ENCODE measurements at regions not wholly inside any gene's neighbourhood (a gene's known extent, or its start where the extent isn't known, plus 50 kb on each side); places are given as distances from the start of the nearest gene placed in this dataset.

GRCh38 chr19:30669329-30670010 is 297.3 kb downstream of the ZNF536 start:
- H2AFZ ChIP-seq (ENCODE audit: low read length): no peak overlapping the region
- no peaks in the 10 kb centered on the region for H3K79me2 ChIP-seq (ENCODE audit: insufficient read depth, low read length)
- no peaks in the 10 kb centered on the region for H3K27me3 ChIP-seq (ENCODE audit: insufficient read depth, low read length)
- no peaks in the 10 kb centered on the region for H4K20me1 ChIP-seq (ENCODE audit: insufficient read depth, low read length)
- no peak overlapping the region for H3K4me2 ChIP-seq (ENCODE audit: insufficient read depth, low read length)
- no peak overlapping the region for H3K4me3 ChIP-seq (ENCODE audit: insufficient read depth, low read length)
- H3K27ac ChIP-seq (ENCODE audit: low read depth, low read length): no peak overlapping the region
- no peaks in the 10 kb centered on the region for H3K9me3 ChIP-seq (ENCODE audit: low read depth, low read length)
- H3K4me1 ChIP-seq (ENCODE audit: insufficient read depth, low read length): no peaks in the 10 kb centered on the region
- peak; percentile 78 for TF ChIP-seq CTCF (IDR thresholded peaks at IDR 0.05; ENCODE audit: extremely low read depth, low read depth, low read length)
- no peaks in the 10 kb centered on the region for H3K36me3 ChIP-seq (ENCODE audit: insufficient read depth, low read length)
- DNase-seq (ENCODE audit: insufficient read length, low spot score, missing footprints): peak; percentile 89

GRCh38 chr19:30668521-30669155 is 296.5 kb downstream of the ZNF536 start:
- no peaks in the 10 kb centered on the region for H3K79me2 ChIP-seq (ENCODE audit: insufficient read depth, low read length)
- H3K4me2 ChIP-seq (ENCODE audit: insufficient read depth, low read length): no peak overlapping the region
- H3K27me3 ChIP-seq (ENCODE audit: insufficient read depth, low read length): no peaks in the 10 kb centered on the region
- H4K20me1 ChIP-seq (ENCODE audit: insufficient read depth, low read length): no peaks in the 10 kb centered on the region
- no peaks in the 10 kb centered on the region for H3K9me3 ChIP-seq (ENCODE audit: low read depth, low read length)
- no peaks in the 10 kb centered on the region for H3K36me3 ChIP-seq (ENCODE audit: insufficient read depth, low read length)
- no peak overlapping the region for H2AFZ ChIP-seq (ENCODE audit: low read length)
- no peak for TF ChIP-seq CTCF (IDR thresholded peaks at IDR 0.05; ENCODE audit: extremely low read depth, low read depth, low read length)
- no peak overlapping the region for H3K27ac ChIP-seq (ENCODE audit: low read depth, low read length)
- H3K4me3 ChIP-seq (ENCODE audit: insufficient read depth, low read length): no peak overlapping the region
- DNase-seq (ENCODE audit: insufficient read length, low spot score, missing footprints): no peak
- H3K4me1 ChIP-seq (ENCODE audit: insufficient read depth, low read length): no peaks in the 10 kb centered on the region

- Histone ChIP-seq H3K4me1 (ENCODE audit: insufficient read depth, low read length) (no peaks in the 10 kb centered on the region), H4K20me1 (ENCODE audit: insufficient read depth, low read length) (no peaks in the 10 kb centered on the region), H3K27ac (ENCODE audit: low read depth, low read length) (no peak overlapping the region), H3K9me3 (ENCODE audit: low read depth, low read length) (no peaks in the 10 kb centered on the region), H3K4me3 (ENCODE audit: insufficient read depth, low read length) (no peak overlapping the region), H2AFZ (ENCODE audit: low read length) (no peak overlapping the region), H3K36me3 (ENCODE audit: insufficient read depth, low read length) (no peaks in the 10 kb centered on the region), H3K27me3 (ENCODE audit: insufficient read depth, low read length) (peaks cover 5% of the 10 kb centered on the region), H3K79me2 (ENCODE audit: insufficient read depth, low read length) (no peaks in the 10 kb centered on the region), H3K4me2 (ENCODE audit: insufficient read depth, low read length) (no peak overlapping the region)
- DNase-seq (ENCODE audit: insufficient read length, low spot score, missing footprints): no peak
- no peak for TF ChIP-seq CTCF (IDR thresholded peaks at IDR 0.05; ENCODE audit: extremely low read depth, low read depth, low read length)
Measured at GRCh38 chr19:30667746-30668145, 295.6 kb downstream of the ZNF536 start.

- Histone ChIP-seq H4K20me1 (ENCODE audit: insufficient read depth, low read length) (no peaks in the 10 kb centered on the region), H3K27me3 (ENCODE audit: insufficient read depth, low read length) (peaks cover 5% of the 10 kb centered on the region), H3K9me3 (ENCODE audit: low read depth, low read length) (no peaks in the 10 kb centered on the region), H3K27ac (ENCODE audit: low read depth, low read length) (no peak overlapping the region), H3K4me2 (ENCODE audit: insufficient read depth, low read length) (no peak overlapping the region), H2AFZ (ENCODE audit: low read length) (no peak overlapping the region), H3K36me3 (ENCODE audit: insufficient read depth, low read length) (no peaks in the 10 kb centered on the region), H3K79me2 (ENCODE audit: insufficient read depth, low read length) (no peaks in the 10 kb centered on the region), H3K4me3 (ENCODE audit: insufficient read depth, low read length) (no peak overlapping the region), H3K4me1 (ENCODE audit: insufficient read depth, low read length) (no peaks in the 10 kb centered on the region)
- no peak for TF ChIP-seq CTCF (IDR thresholded peaks at IDR 0.05; ENCODE audit: extremely low read depth, low read depth, low read length)
- DNase-seq (ENCODE audit: insufficient read length, low spot score, missing footprints): no peak
Measured at GRCh38 chr19:30667227-30667626, 295.0 kb downstream of the ZNF536 start.
